Karpas-422 (cell line): ENCODE measurements at regions not wholly inside any gene's neighbourhood (a gene's known extent, or its start where the extent isn't known, plus 50 kb on each side); places are given as distances from the start of the nearest gene placed in this dataset.
A peak's percentile ranks its signal among the peaks of the same experiment; 100 is the strongest.

Source experiments
- DNase-seq: peaks from one replicate; pipeline ENCODE4 v3.0.0-alpha.2; 2015
- H2AFZ ChIP-seq: fragments of 200-600 bp; sonication (generic); 2 replicates; pipeline ENCODE4 v1.6.1; 2014; ENCODE audit warnings: antibody characterized with exemption, low read length, mixed read lengths
- H3K27ac ChIP-seq: fragments of 200-600 bp; sonication (generic); 2 replicates; pipeline ENCODE4 v1.5.1; 2014; ENCODE audit warnings: mild to moderate bottlenecking, low read length, moderate library complexity
- H3K27me3 ChIP-seq: fragments of 200-600 bp; sonication (generic); 2 replicates; pipeline ENCODE4 v1.6.1; 2014; ENCODE audit warnings: low read length, mixed read lengths
- H3K36me3 ChIP-seq: fragments of 200-600 bp; sonication (generic); 2 replicates; pipeline ENCODE4 v1.6.1; 2014; ENCODE audit warnings: low read length, mixed read lengths; ENCODE audit not compliant: insufficient read depth
- H3K4me1 ChIP-seq: fragments of 200-600 bp; sonication (generic); 2 replicates; pipeline ENCODE4 v1.6.1; 2014; ENCODE audit warnings: mild to moderate bottlenecking, low read length, mixed read lengths
- H3K4me2 ChIP-seq: fragments of 200-600 bp; sonication (generic); 2 replicates; pipeline ENCODE4 v1.6.1; 2014; ENCODE audit warnings: low read length, low read depth, mild to moderate bottlenecking; ENCODE audit not compliant: poor library complexity, severe bottlenecking
- H3K4me3 ChIP-seq: fragments of 200-600 bp; sonication (generic); 2 replicates; pipeline ENCODE4 v1.5.1; 2014; ENCODE audit warnings: mild to moderate bottlenecking, antibody characterized with exemption, low read length, mixed read lengths
- H3K79me2 ChIP-seq: fragments of 200-600 bp; sonication (generic); 2 replicates; pipeline ENCODE4 v1.6.1; 2014; ENCODE audit warnings: mild to moderate bottlenecking, low read length, mixed read lengths
- H3K9ac ChIP-seq: fragments of 200-600 bp; sonication (generic); 2 replicates; pipeline ENCODE4 v1.6.0; 2014; ENCODE audit warnings: low read length
- H3K9me2 ChIP-seq: fragments of 200-600 bp; sonication (generic), shearing (Covaris generic); replicated peaks from 2 replicates; pipeline ENCODE4 v1.6.0; 2014; ENCODE audit warnings: mild to moderate bottlenecking, low read length, moderate library complexity; ENCODE audit not compliant: insufficient read depth
- H3K9me3 ChIP-seq: fragments of 300-700, 200-600 bp; sonication (generic); 2 replicates; pipeline ENCODE4 v1.6.1; 2014; ENCODE audit warnings: low read length, mixed read lengths
- H4K20me1 ChIP-seq: fragments of 200-600 bp; sonication (generic); 2 replicates; pipeline ENCODE4 v1.6.1; 2014; ENCODE audit warnings: mild to moderate bottlenecking, antibody characterized with exemption, low read length, low read depth; ENCODE audit not compliant: insufficient read depth

GRCh38 chr1:200301152-200301551, 108.7 kb downstream of the ZNF281 start:
- peaks cover 48% of the 10 kb centered on the region for H3K4me1 ChIP-seq
- H4K20me1 ChIP-seq = no peaks in the 10 kb centered on the region
- H3K27me3 ChIP-seq = no peaks in the 10 kb centered on the region
- no peak overlapping the region for H3K4me3 ChIP-seq
- no peak for DNase-seq
- H3K9ac ChIP-seq = no peak overlapping the region
- no peaks in the 10 kb centered on the region for H3K36me3 ChIP-seq
- no peak overlapping the region for H3K27ac ChIP-seq
- no peak overlapping the region for H2AFZ ChIP-seq
- no peaks in the 10 kb centered on the region for H3K9me2 ChIP-seq
- H3K4me2 ChIP-seq = peak overlapping the region; percentile 97
- no peaks in the 10 kb centered on the region for H3K9me3 ChIP-seq
- H3K79me2 ChIP-seq = no peaks in the 10 kb centered on the region

- no peak for DNase-seq
- H3K4me1 ChIP-seq = peaks cover 32% of the 10 kb centered on the region
- H3K27me3 ChIP-seq = no peaks in the 10 kb centered on the region
- no peak overlapping the region for H3K27ac ChIP-seq
- no peaks in the 10 kb centered on the region for H4K20me1 ChIP-seq
- H3K36me3 ChIP-seq = no peaks in the 10 kb centered on the region
- no peak overlapping the region for H2AFZ ChIP-seq
- no peak overlapping the region for H3K4me2 ChIP-seq
- no peak overlapping the region for H3K4me3 ChIP-seq
- no peaks in the 10 kb centered on the region for H3K9me3 ChIP-seq
- H3K9me2 ChIP-seq = no peaks in the 10 kb centered on the region
- H3K79me2 ChIP-seq = no peaks in the 10 kb centered on the region
- H3K9ac ChIP-seq = no peak overlapping the region
These were observed 110.3 kb downstream of the ZNF281 start for GRCh38 chr1:200299571-200299970.

GRCh38 chr1:200298242-200298641, 111.6 kb downstream of the ZNF281 start:
- no peak overlapping the region for H2AFZ ChIP-seq
- DNase-seq = no peak
- H3K36me3 ChIP-seq = no peaks in the 10 kb centered on the region
- no peak overlapping the region for H3K4me3 ChIP-seq
- no peak overlapping the region for H3K4me2 ChIP-seq
- H3K9me3 ChIP-seq = no peaks in the 10 kb centered on the region
- H3K27me3 ChIP-seq = no peaks in the 10 kb centered on the region
- no peaks in the 10 kb centered on the region for H4K20me1 ChIP-seq
- H3K9ac ChIP-seq = no peak overlapping the region
- H3K27ac ChIP-seq = no peak overlapping the region
- no peaks in the 10 kb centered on the region for H3K79me2 ChIP-seq
- H3K9me2 ChIP-seq = no peaks in the 10 kb centered on the region
- peaks cover 21% of the 10 kb centered on the region for H3K4me1 ChIP-seq

- H3K4me3 ChIP-seq = no peak overlapping the region
- no peak for DNase-seq
- no peaks in the 10 kb centered on the region for H3K9me2 ChIP-seq
- H3K27ac ChIP-seq = no peak overlapping the region
- H2AFZ ChIP-seq = no peak overlapping the region
- H3K79me2 ChIP-seq = no peaks in the 10 kb centered on the region
- H3K4me2 ChIP-seq = no peak overlapping the region
- H3K9ac ChIP-seq = no peak overlapping the region
- H3K27me3 ChIP-seq = no peaks in the 10 kb centered on the region
- H3K4me1 ChIP-seq = peaks cover 6% of the 10 kb centered on the region
- no peaks in the 10 kb centered on the region for H3K9me3 ChIP-seq
- no peaks in the 10 kb centered on the region for H3K36me3 ChIP-seq
- H4K20me1 ChIP-seq = no peaks in the 10 kb centered on the region
These were observed 113.7 kb downstream of the ZNF281 start for GRCh38 chr1:200296091-200296661.

- H3K27me3 ChIP-seq = no peaks in the 10 kb centered on the region
- no peak for DNase-seq
- no peaks in the 10 kb centered on the region for H4K20me1 ChIP-seq
- no peak overlapping the region for H3K27ac ChIP-seq
- peaks cover 6% of the 10 kb centered on the region for H3K4me1 ChIP-seq
- H3K4me3 ChIP-seq = no peak overlapping the region
- H3K9ac ChIP-seq = no peak overlapping the region
- no peaks in the 10 kb centered on the region for H3K79me2 ChIP-seq
- no peak overlapping the region for H2AFZ ChIP-seq
- H3K36me3 ChIP-seq = no peaks in the 10 kb centered on the region
- H3K9me3 ChIP-seq = no peaks in the 10 kb centered on the region
- no peaks in the 10 kb centered on the region for H3K9me2 ChIP-seq
- no peak overlapping the region for H3K4me2 ChIP-seq
These were observed 115.6 kb downstream of the ZNF281 start for GRCh38 chr1:200294241-200294640.

GRCh38 chr1:200292699-200293098, 117.1 kb downstream of the ZNF281 start:
- Histone ChIP-seq H3K27me3 (no peaks in the 10 kb centered on the region), H3K9me2 (no peaks in the 10 kb centered on the region), H4K20me1 (no peaks in the 10 kb centered on the region), H3K4me1 (peaks cover 6% of the 10 kb centered on the region), H3K4me3 (no peak overlapping the region), H3K36me3 (no peaks in the 10 kb centered on the region), H3K27ac (no peak overlapping the region), H3K79me2 (no peaks in the 10 kb centered on the region), H3K4me2 (no peak overlapping the region), H3K9me3 (no peaks in the 10 kb centered on the region), H3K9ac (no peak overlapping the region), H2AFZ (no peak overlapping the region)
- DNase-seq = no peak

GRCh38 chr1:200291106-200291505, 118.7 kb downstream of the ZNF281 start:
- H3K9ac ChIP-seq = no peak overlapping the region
- no peaks in the 10 kb centered on the region for H3K36me3 ChIP-seq
- no peaks in the 10 kb centered on the region for H3K9me3 ChIP-seq
- H2AFZ ChIP-seq = no peak overlapping the region
- H4K20me1 ChIP-seq = no peaks in the 10 kb centered on the region
- H3K4me1 ChIP-seq = peaks cover 11% of the 10 kb centered on the region
- H3K4me3 ChIP-seq = no peak overlapping the region
- DNase-seq = no peak
- no peaks in the 10 kb centered on the region for H3K9me2 ChIP-seq
- H3K27ac ChIP-seq = no peak overlapping the region
- no peak overlapping the region for H3K4me2 ChIP-seq
- no peaks in the 10 kb centered on the region for H3K79me2 ChIP-seq
- no peaks in the 10 kb centered on the region for H3K27me3 ChIP-seq

- Histone ChIP-seq H3K36me3 (no peaks in the 10 kb centered on the region), H3K4me1 (peaks cover 18% of the 10 kb centered on the region), H3K79me2 (no peaks in the 10 kb centered on the region), H3K27ac (no peak overlapping the region), H3K4me2 (no peak overlapping the region), H3K4me3 (no peak overlapping the region), H3K9ac (no peak overlapping the region), H2AFZ (no peak overlapping the region), H3K9me3 (no peaks in the 10 kb centered on the region), H3K27me3 (no peaks in the 10 kb centered on the region), H3K9me2 (no peaks in the 10 kb centered on the region), H4K20me1 (no peaks in the 10 kb centered on the region)
- DNase-seq = no peak
These were observed 119.7 kb downstream of the ZNF281 start for GRCh38 chr1:200290010-200290685.
